ENCODE measurements at regions not wholly inside any gene's neighbourhood (a gene's known extent, or its start where the extent isn't known, plus 50 kb on each side); places are given as distances from the start of the nearest gene placed in this dataset.
A peak's percentile ranks its signal among the peaks of the same experiment; 100 is the strongest.

DNA sequence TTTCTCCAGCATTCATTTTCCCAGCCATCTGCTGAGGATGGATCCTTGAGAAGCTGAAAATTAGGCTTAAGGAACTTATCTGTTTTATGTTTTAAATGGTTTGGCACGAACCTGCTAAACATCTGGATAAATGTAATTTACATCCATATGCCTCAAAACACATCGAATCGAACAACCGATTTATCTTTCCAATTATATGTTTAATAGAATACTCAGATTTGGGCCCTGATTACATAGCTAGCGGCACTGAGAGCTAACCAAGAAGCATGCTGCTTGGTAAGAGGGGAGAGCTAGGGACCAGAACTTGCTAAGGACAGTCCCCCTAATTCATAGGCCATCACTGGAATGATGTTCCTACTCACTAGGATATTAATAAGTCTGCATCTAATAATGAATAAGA, 144.4 kb downstream of the BUB3 start:
- no peak for DNase-seq (ENCODE audit: low read depth)
- no peak overlapping the region for H3K4me3 ChIP-seq (ENCODE audit: low read depth, low read length)
- TF ChIP-seq, protein P1, sequence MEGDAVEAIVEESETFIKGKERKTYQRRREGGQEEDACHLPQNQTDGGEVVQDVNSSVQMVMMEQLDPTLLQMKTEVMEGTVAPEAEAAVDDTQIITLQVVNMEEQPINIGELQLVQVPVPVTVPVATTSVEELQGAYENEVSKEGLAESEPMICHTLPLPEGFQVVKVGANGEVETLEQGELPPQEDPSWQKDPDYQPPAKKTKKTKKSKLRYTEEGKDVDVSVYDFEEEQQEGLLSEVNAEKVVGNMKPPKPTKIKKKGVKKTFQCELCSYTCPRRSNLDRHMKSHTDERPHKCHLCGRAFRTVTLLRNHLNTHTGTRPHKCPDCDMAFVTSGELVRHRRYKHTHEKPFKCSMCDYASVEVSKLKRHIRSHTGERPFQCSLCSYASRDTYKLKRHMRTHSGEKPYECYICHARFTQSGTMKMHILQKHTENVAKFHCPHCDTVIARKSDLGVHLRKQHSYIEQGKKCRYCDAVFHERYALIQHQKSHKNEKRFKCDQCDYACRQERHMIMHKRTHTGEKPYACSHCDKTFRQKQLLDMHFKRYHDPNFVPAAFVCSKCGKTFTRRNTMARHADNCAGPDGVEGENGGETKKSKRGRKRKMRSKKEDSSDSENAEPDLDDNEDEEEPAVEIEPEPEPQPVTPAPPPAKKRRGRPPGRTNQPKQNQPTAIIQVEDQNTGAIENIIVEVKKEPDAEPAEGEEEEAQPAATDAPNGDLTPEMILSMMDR (conservative IDR thresholded peaks at IDR 0.05; ENCODE audit: low read depth, low read length), result no peak

- H3K4me3 ChIP-seq (ENCODE audit: low read depth, low read length), result no peak overlapping the region
- TF ChIP-seq, protein P1 (conservative IDR thresholded peaks at IDR 0.05; ENCODE audit: low read depth, low read length), result no peak
These were observed 145.4 kb downstream of the BUB3 start for GRCh38 chr10:123299598-123299997.

GRCh38 chr10:123301077-123301857, 147.1 kb downstream of the BUB3 start:
- no peak overlapping the region for H3K4me3 ChIP-seq (ENCODE audit: low read depth, low read length)
- TF ChIP-seq, protein P1 (conservative IDR thresholded peaks at IDR 0.05; ENCODE audit: low read depth, low read length), result peak; percentile 9
- DNase-seq (ENCODE audit: low read depth), result peak; percentile 15

More at GRCh38 chr10:123299598-123299997, 145.4 kb downstream of the BUB3 start:
- DNase-seq (ENCODE audit: low read depth), result no peak

DNA sequence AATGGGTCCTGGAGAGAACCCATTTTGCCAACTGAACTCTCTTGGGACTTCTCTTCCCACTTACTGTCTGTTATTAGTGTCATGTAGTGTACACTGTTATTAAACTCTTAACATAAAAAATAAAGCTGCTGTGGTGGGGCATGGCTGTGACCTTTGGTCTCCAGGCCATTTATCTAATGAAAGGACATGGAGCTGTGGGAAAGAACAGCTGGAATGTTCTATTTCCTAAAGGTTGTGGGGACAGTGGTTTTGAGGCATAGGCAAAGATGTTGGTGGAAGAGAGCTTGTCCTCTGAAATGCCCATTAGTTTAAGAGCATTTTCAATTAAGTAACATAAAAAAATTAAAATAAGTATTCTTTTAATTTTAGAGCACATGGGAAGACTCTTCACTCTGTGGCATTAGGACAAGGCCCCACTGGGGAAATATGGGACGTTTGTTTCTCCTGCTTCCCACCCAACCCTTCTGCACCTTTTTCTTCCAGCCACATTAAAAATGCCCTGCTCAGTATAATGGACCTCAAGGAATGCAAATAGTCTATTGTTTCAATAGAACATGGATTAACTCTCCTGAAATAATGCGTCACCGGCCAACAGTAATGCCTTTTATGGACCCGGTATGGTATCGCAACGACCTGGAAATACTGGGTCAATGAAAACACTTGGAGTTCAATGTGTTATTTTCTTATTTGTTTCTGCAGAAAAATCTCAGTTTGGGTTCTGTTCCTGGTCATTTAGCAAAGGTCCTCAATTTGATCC, 149.6 kb downstream of the BUB3 start:
- H3K4me3 ChIP-seq (ENCODE audit: low read depth, low read length), result no peak overlapping the region
- no peak for DNase-seq (ENCODE audit: low read depth)
- TF ChIP-seq, protein P1 (conservative IDR thresholded peaks at IDR 0.05; ENCODE audit: low read depth, low read length), result no peak

- TF ChIP-seq, protein P1 (conservative IDR thresholded peaks at IDR 0.05; ENCODE audit: low read depth, low read length), result no peak
- no peak overlapping the region for H3K4me3 ChIP-seq (ENCODE audit: low read depth, low read length)
- DNase-seq (ENCODE audit: low read depth), result no peak
These were observed 151.5 kb downstream of the BUB3 start for GRCh38 chr10:123305671-123306070.

- H3K4me3 ChIP-seq (ENCODE audit: low read depth, low read length), result no peak overlapping the region
- TF ChIP-seq, protein P1 (conservative IDR thresholded peaks at IDR 0.05; ENCODE audit: low read depth, low read length), result no peak
- DNase-seq (ENCODE audit: low read depth), result no peak
These were observed 152.1 kb downstream of the BUB3 start for GRCh38 chr10:123306290-123306689.

Measured in epithelial cell of proximal tubule (primary cell).